ENCODE measurements at regions not wholly inside any gene's neighbourhood (a gene's known extent, or its start where the extent isn't known, plus 50 kb on each side); places are given as distances from the start of the nearest gene placed in this dataset.

GRCh38 chrX:25805744-25806143 lies 332.4 kb upstream of the MAGEB18 start:
- ChIA-PET POLR2A (ENCODE audit: partially characterized antibody) (no interaction called here), CTCF (ENCODE audit: partially characterized antibody) (no interaction called here)
- H3K4ac ChIP-seq (replicated peaks; ENCODE audit: insufficient read length, low read depth, low read length) = no peak overlapping the region
- H3K9ac ChIP-seq (replicated peaks in 1 of 4; ENCODE audit: extremely low read depth in 1 of 4, low read depth in 3 of 4, low read length in 3 of 4) = no peak overlapping the region
- no peaks in the 10 kb centered on the region for H4K20me1 ChIP-seq (replicated peaks in 1 of 2; ENCODE audit: control insufficient read depth in 1 of 2, insufficient read depth in 2 of 2, low read length in 2 of 2)
- H4K5ac ChIP-seq (ENCODE audit: insufficient read length, low read depth, low read length) = no peak overlapping the region
- no peak overlapping the region for H2AK5ac ChIP-seq (ENCODE audit: low read depth, low read length)
- H4K8ac ChIP-seq (ENCODE audit: extremely low read depth, insufficient read depth, low read length) = no peak overlapping the region
- peaks cover 0 to 4% of the 10 kb centered on the region in 2 experiments; a peak in 1 of 4 replicates for H3K9me3 ChIP-seq (ENCODE audit: insufficient read depth in 2 of 2, low read depth in 1 of 2, low read length in 1 of 2)
- H3K4me3 ChIP-seq (ENCODE audit: extremely low read depth in 1 of 4, insufficient read depth in 2 of 4, low read depth in 3 of 4, low read length in 4 of 4) = no peak overlapping the region
- H2BK5ac ChIP-seq (ENCODE audit: low read depth, low read length) = no peak overlapping the region
- H4K91ac ChIP-seq (replicated peaks; ENCODE audit: insufficient read length, low read length) = no peak overlapping the region
- no peak overlapping the region for H3K56ac ChIP-seq (replicated peaks; ENCODE audit: insufficient read length, low read depth, low read length)
- H2BK15ac ChIP-seq (ENCODE audit: low read length) = no peak overlapping the region
- no peaks in the 10 kb centered on the region for H3K23me2 ChIP-seq (ENCODE audit: low read depth, low read length)
- no peak for FAIRE-seq
- H2BK12ac ChIP-seq (ENCODE audit: low read depth, low read length) = no peak overlapping the region
- no peak overlapping the region for H3K4me2 ChIP-seq (ENCODE audit: insufficient read depth in 1 of 2, low read depth in 2 of 2, low read length in 2 of 2)
- no peaks in the 10 kb centered on the region for H3K79me1 ChIP-seq (ENCODE audit: low read depth, low read length)
- no peaks in the 10 kb centered on the region for H3K79me2 ChIP-seq (ENCODE audit: control insufficient read depth in 1 of 2, insufficient read depth in 2 of 2, low read length in 2 of 2)
- no peak overlapping the region for H3K23ac ChIP-seq (ENCODE audit: insufficient read length)
- no peak for DNase-seq (ENCODE audit: low read depth in 1 of 2, low spot score in 2 of 2)
- no peak overlapping the region for H2BK120ac ChIP-seq (replicated peaks; ENCODE audit: low read depth, low read length)
- no peaks in the 10 kb centered on the region for H3K27me3 ChIP-seq (replicated peaks in 1 of 4; ENCODE audit: control insufficient read depth in 3 of 4, extremely low read depth in 1 of 4, insufficient read depth in 3 of 4, low read length in 3 of 4)
- H3K4me1 ChIP-seq (replicated peaks in 1 of 4; ENCODE audit: control insufficient read depth in 3 of 4, insufficient read depth in 4 of 4, low read length in 3 of 4) = no peaks in the 10 kb centered on the region
- no peak overlapping the region for H3K18ac ChIP-seq (ENCODE audit: extremely low read depth, low read length)
- no peak overlapping the region for H3K27ac ChIP-seq (ENCODE audit: low read depth, low read length)
- no peak overlapping the region for H2BK20ac ChIP-seq (ENCODE audit: low read length)
- H3K36me3 ChIP-seq (ENCODE audit: control insufficient read depth in 2 of 4, insufficient read depth in 4 of 4, low read length in 3 of 4) = no peaks in the 10 kb centered on the region
- no peak overlapping the region for H2AFZ ChIP-seq (ENCODE audit: low read length)
- no CpG with 5 or more reads among the region's 22 CpGs for WGBS, 2 experiments (ENCODE audit: extremely low coverage in 1 of 2, insufficient coverage in 1 of 2, insufficient read length in 1 of 2, insufficient replicate concordance in 2 of 2, low coverage in 1 of 2, low lambda C conversion rate in 2 of 2, missing lambda C conversion rate in 1 of 2)
- H3K14ac ChIP-seq (ENCODE audit: insufficient read length) = no peak overlapping the region
- TF ChIP-seq CBX5 (IDR thresholded peaks at IDR 0.05; ENCODE audit: low read depth, low read length) (no peak), YY1 (IDR thresholded peaks at IDR 0.05; ENCODE audit: low read depth, low read length) (no peak), HDAC6 (IDR thresholded peaks at IDR 0.05; ENCODE audit: low read depth, low read length) (no peak), POLR2A (IDR thresholded peaks at IDR 0.05; ENCODE audit: control extremely low read depth in 1 of 2, low read depth in 2 of 2, low read length in 2 of 2) (no peak), SIRT6 (IDR thresholded peaks at IDR 0.05; ENCODE audit: low read length) (no peak), FOSL1 (IDR thresholded peaks at IDR 0.05; ENCODE audit: insufficient read depth, low read depth, low read length) (no peak), SAP30 (IDR thresholded peaks at IDR 0.05; ENCODE audit: insufficient read depth, insufficient replicate concordance, low read length) (no peak), ASH2L (IDR thresholded peaks at IDR 0.05; ENCODE audit: low read length) (no peak), CTBP2 (IDR thresholded peaks at IDR 0.05; ENCODE audit: borderline replicate concordance, insufficient read depth, insufficient read length, low read length) (no peak), HDAC2 (IDR thresholded peaks at IDR 0.05; ENCODE audit: borderline replicate concordance in 1 of 2, low read depth in 2 of 2, low read length in 2 of 2) (no peak), CBX8 (IDR thresholded peaks at IDR 0.05; ENCODE audit: borderline replicate concordance, low read depth, low read length) (no peak), EP300 (IDR thresholded peaks at IDR 0.05; ENCODE audit: borderline replicate concordance in 1 of 2, low read depth in 2 of 2, low read length in 2 of 2) (no peak), TBP (IDR thresholded peaks at IDR 0.05; ENCODE audit: low read depth, low read length) (no peak), E2F6 (IDR thresholded peaks at IDR 0.05) (no peak), GTF2F1 (IDR thresholded peaks at IDR 0.05; ENCODE audit: borderline replicate concordance, low read depth, low read length) (no peak)
